22Rv1 (cell line): ENCODE measurements at regions not wholly inside any gene's neighbourhood (a gene's known extent, or its start where the extent isn't known, plus 50 kb on each side); places are given as distances from the start of the nearest gene placed in this dataset.

Source experiments
- H3K27ac ChIP-seq: fragments of 450-650 bp; 2 replicates; pipeline ENCODE4 v1.5.1; 2017
- ZFX ChIP-seq: fragments of 450-650 bp; IDR thresholded peaks from 2 replicates; pipeline ENCODE4 v1.6.1; 2017; ENCODE audit warnings: antibody characterized with exemption, borderline replicate concordance
- TF ChIP-seq, protein P1 (sequence below): fragments of 450-650 bp; IDR thresholded peaks from 2 replicates; pipeline ENCODE4 v1.5.1; 2017; ENCODE audit warnings: mild to moderate bottlenecking

DNA sequence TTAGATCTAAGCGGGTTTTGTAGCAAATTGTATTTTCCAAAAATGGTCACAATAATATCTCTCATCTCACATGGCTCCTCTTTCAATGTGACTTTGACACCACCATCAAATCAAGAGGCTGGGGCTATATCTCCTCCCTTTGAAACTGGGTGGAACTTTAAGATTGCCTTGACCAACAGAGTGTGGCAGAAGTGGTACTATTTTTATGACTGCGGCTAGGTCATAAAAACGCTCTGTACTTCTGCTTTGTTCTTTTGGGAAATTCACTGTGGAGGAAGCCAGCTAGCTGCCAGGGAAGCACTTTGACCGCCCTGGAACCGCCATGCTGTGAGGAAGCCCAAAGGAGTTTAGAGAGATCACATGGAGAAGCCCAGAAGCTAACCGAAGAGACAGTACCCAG is 50.7 kb upstream of the ACOT11 start:
- TF ChIP-seq, protein P1, sequence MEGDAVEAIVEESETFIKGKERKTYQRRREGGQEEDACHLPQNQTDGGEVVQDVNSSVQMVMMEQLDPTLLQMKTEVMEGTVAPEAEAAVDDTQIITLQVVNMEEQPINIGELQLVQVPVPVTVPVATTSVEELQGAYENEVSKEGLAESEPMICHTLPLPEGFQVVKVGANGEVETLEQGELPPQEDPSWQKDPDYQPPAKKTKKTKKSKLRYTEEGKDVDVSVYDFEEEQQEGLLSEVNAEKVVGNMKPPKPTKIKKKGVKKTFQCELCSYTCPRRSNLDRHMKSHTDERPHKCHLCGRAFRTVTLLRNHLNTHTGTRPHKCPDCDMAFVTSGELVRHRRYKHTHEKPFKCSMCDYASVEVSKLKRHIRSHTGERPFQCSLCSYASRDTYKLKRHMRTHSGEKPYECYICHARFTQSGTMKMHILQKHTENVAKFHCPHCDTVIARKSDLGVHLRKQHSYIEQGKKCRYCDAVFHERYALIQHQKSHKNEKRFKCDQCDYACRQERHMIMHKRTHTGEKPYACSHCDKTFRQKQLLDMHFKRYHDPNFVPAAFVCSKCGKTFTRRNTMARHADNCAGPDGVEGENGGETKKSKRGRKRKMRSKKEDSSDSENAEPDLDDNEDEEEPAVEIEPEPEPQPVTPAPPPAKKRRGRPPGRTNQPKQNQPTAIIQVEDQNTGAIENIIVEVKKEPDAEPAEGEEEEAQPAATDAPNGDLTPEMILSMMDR, result no peak
- TF ChIP-seq ZFX, result no peak
- H3K27ac ChIP-seq, result no peak overlapping the region

DNA sequence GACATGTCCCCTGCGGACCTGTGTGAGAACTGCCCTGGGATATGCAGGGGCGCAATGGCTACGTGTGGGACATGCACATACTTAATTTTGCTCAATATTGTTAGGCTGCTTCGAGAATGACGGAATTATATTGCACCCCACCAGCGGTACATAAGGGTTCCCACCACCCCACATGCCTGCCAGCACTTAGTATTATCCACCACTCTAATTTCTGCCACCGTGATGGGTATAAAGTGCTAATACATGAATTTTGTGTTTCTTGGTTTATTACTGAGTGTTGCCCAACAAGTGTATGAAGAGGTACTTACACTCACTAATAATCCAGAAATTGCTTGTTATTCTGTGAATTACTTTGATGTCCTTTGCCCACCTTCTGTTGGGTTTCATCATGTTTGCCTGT is 52.1 kb upstream of the ACOT11 start:
- TF ChIP-seq, protein P1, result no peak
- no peak for TF ChIP-seq ZFX
- H3K27ac ChIP-seq, result no peak overlapping the region

DNA sequence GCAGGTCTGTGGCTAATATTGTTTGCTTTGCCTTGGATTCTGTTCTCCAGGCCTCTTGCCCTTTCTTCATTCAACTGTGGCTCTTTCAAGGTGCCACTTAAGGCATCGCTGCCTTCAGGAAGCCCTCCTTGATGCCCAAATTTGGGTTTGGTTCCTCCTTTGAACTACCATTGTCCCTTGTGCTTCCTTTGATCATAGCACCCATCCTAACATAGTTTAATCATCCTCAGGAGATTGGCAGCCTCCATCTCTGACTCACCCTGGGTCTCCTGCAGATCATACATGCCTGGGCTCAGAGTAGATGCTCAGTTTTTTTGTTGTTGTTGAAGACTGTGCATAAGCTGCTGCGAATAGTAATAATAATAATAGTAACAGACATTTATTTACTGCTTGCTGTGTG is 54.4 kb upstream of the ACOT11 start:
- H3K27ac ChIP-seq, result no peak overlapping the region
- TF ChIP-seq, protein P1, result no peak
- TF ChIP-seq ZFX, result no peak

DNA sequence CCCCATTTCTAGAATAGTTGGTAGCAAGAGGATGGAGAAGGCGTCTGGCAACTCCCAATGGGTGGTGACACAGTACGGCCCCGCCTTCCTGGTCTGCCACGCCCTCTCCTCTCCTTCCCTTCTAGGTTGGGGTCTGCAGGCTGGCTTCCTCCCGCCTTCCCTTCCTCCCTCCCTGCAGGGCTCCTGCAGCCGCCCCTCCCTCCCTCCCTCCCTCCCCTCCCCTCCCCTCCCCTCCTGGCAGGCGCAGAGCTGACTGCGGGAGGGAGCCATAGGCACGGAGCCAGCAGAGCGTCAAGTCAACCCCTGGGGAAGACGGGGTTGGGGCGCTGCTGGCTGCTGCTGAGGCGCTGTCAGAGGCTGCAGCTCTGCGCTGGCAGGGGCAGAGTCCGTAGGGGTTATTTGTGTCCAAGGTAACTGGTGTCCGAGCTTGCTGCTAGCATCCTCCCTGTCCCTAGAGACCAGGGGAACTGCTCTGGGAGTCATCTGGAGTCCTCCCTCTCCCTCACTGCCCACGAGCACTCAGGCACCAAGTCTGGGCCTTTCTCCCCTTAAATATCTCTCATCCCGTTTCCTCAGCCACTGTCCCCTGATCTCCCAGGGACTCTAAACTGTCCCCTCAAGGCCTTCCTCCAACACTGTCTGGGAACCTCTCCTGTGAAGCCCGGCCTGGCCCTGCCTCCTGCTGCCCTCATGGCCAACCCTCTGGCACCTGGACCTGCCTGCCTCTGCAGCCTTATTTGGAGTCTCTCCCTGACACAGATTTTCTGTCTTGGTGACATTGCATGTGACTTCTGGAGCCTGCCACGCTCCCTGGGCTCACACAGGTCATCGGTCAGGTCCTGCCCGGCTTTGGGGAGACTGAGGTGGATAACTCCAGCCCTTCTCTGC is 57.4 kb upstream of the ACOT11 start:
- H3K27ac ChIP-seq, result no peak overlapping the region
- TF ChIP-seq ZFX, result no peak
- TF ChIP-seq, protein P1, result no peak

DNA sequence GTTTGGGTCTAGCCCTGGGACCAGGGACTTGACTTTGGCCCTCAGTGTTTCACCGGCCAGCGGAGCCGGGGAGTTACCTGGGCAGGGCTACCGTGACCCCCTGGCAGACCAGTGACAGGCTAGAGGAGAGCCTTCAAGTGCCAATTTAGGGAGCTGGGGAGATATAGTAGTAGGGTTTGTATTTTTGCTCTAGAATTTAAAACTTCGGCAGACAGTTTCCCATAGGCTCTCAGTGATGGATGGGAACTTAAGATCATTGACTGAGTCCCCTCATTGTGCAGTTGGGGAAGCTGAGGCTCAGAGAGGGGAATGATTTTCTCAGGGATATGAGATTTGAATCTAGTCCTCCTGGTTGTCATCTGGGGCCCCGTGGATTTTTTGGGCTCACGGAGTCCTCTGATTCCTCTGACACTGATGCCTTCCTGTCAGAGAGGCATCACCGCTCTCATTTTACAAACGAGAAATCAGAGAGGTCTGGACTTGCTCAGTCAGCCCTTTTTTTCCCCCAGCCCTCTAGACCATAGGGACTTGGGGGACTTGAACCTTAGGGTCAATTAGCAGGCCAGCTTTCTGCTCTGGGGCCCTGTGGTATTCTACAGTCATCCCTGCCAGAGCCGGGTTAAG is 58.3 kb upstream of the ACOT11 start:
- TF ChIP-seq, protein P1, result peak; percentile 46
- no peak for TF ChIP-seq ZFX
- peak overlapping the region; percentile 83 for H3K27ac ChIP-seq

DNA sequence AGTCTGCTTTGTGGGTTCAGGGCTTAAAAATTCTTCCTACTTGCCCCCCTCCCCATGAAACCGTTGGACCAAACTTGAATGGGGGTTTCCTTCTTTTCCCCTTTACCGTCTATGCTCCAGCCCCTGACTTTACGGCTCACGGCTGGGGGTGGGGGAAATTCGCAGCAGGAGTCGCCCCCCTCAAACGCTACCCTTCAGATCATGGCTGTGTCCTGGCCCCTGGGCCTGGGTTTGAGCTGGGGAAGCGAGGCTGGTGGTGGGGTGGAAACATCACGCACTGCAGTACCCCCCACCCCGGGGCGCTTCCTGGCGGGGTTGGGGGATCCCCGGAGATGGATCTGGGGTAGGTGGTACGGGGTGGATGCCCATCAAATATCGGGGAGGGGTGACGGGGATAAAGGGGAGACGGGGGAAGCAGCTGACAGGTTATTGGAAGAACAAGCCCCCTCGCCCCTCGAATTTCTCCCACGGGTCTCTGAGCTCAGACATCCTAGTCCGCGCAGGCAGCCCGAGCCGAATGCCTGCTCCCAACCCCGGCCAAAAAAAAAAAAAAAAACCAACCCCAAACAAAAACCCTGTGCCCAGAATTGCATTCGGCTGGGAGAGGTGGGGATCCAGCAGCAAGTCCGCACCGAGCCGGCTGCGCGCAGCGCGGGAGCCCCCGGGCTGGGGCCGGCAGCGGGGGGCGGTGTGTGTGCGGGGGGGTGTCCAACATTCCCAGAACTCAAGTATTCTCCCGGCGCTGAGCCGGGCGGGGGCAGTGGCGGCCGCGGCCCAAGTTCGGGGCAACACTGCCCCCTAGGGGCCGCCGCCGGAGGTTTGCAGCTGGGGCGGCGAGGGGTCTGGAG is 59.0 kb upstream of the ACOT11 start:
- peak overlapping the region; percentile 83 for H3K27ac ChIP-seq
- TF ChIP-seq, protein P1, result peak; percentile 95
- no peak for TF ChIP-seq ZFX
